Mucosa of descending colon (tissue), 3 donors: ENCODE measurements at regions not wholly inside any gene's neighbourhood (a gene's known extent, or its start where the extent isn't known, plus 50 kb on each side); places are given as distances from the start of the nearest gene placed in this dataset.
A peak's percentile ranks its signal among the peaks of the same experiment; 100 is the strongest.

ENCODE experiments used
- ATAC-seq: fragments of 200-7000 bp; cut with Tn5 transposase; one replicate; pipeline ENCODE4 v1.9.1; 2020; ENCODE audit warnings: mild to moderate bottlenecking, moderate library complexity
- DNase-seq, 3 donors: peaks; one replicate each; pipeline ENCODE4 v3.0.0-alpha.2; 2020
- H3K36me3 ChIP-seq: fragments of 200-600 bp; one replicate; pipeline ENCODE4 v1.8.0; 2021; ENCODE audit warnings: low read depth, mild to moderate bottlenecking
- H3K4me1 ChIP-seq: fragments of 200-600 bp; one replicate; pipeline ENCODE4 v1.8.0; 2021; ENCODE audit warnings: low read depth, mild to moderate bottlenecking
- H3K4me3 ChIP-seq: fragments of 200-600 bp; one replicate; pipeline ENCODE4 v1.8.0; 2021; ENCODE audit warnings: mild to moderate bottlenecking
- H3K9me3 ChIP-seq: fragments of 200-600 bp; one replicate; pipeline ENCODE4 v1.8.0; 2021; ENCODE audit warnings: mild to moderate bottlenecking
- CTCF ChIP-seq: fragments of 200-600 bp; IDR thresholded peaks from one replicate; pipeline ENCODE4 v1.8.0; 2022; ENCODE audit warnings: antibody characterized with exemption, mild to moderate bottlenecking
- intact Hi-C, 2 donors: fragments of 100-400 bp; cut with DNase I in 1 of 2; cut with micrococcal nuclease in 1 of 2; formaldehyde crosslinking; loops; one replicate each; pipeline versions ENCODE4 v1.11.0 to v1.11.1; 2022; cut with DNase I, micrococcal nuclease
- donor health status: DM: no; HTN: no; CAD: no; lungs with moderate emphysema.
- donor health status: DM: no; HTN: no; CAD: no.
- donor health status: DM: no; HTN: yes; CAD: no.

GRCh38 chr12:69028941-69029729, 96.2 kb upstream of the CPM start:
- Histone ChIP-seq H3K4me1 (no peaks in the 10 kb centered on the region), H3K4me3 (no peak overlapping the region), H3K9me3 (no peaks in the 10 kb centered on the region), H3K36me3 (no peaks in the 10 kb centered on the region)
- no peak for TF ChIP-seq CTCF
- DNase-seq (no peak), ATAC-seq (no peak)
- intact Hi-C loops = no loop called here

- no peak for TF ChIP-seq CTCF
- Histone ChIP-seq H3K4me3 (no peak overlapping the region), H3K9me3 (no peaks in the 10 kb centered on the region), H3K4me1 (no peaks in the 10 kb centered on the region), H3K36me3 (no peaks in the 10 kb centered on the region)
- intact Hi-C loops = no loop called here
- ATAC-seq (no peak), DNase-seq (no peak)
Observed at GRCh38 chr12:69030321-69030720, 97.3 kb upstream of the CPM start.

GRCh38 chr12:69036533-69036932, 103.6 kb upstream of the CPM start:
- Histone ChIP-seq H3K9me3 (no peaks in the 10 kb centered on the region), H3K36me3 (no peaks in the 10 kb centered on the region), H3K4me1 (no peaks in the 10 kb centered on the region), H3K4me3 (no peak overlapping the region)
- peak in 1 of 3 donors; percentile 29 for DNase-seq
- ATAC-seq = peak; percentile 56
- no peak for TF ChIP-seq CTCF
- intact Hi-C loops = no loop called here

GRCh38 chr12:69036999-69037398, 104.0 kb upstream of the CPM start:
- no peak for TF ChIP-seq CTCF
- Histone ChIP-seq H3K9me3 (no peaks in the 10 kb centered on the region), H3K4me1 (no peaks in the 10 kb centered on the region), H3K4me3 (no peak overlapping the region), H3K36me3 (no peaks in the 10 kb centered on the region)
- ATAC-seq = peak; percentile 70
- no peak for DNase-seq
- intact Hi-C loops = no loop called here

GRCh38 chr12:69039911-69040310, 106.9 kb upstream of the CPM start:
- no peak overlapping the region for H3K4me3 ChIP-seq
- no peaks in the 10 kb centered on the region for H3K36me3 ChIP-seq
- intact Hi-C loops = no loop called here
- no peak for DNase-seq
- no peak for TF ChIP-seq CTCF
- H3K9me3 ChIP-seq = no peaks in the 10 kb centered on the region
- no peaks in the 10 kb centered on the region for H3K4me1 ChIP-seq
- no peak for ATAC-seq
